HG03175 (cell line): ENCODE measurements at regions not wholly inside any gene's neighbourhood (a gene's known extent, or its start where the extent isn't known, plus 50 kb on each side); places are given as distances from the start of the nearest gene placed in this dataset.

ENCODE experiments used
- ATAC-seq: cut with Tn5 transposase; IDR thresholded peaks from one replicate; pipeline ENCODE4 v1.9.1; 2021; ENCODE audit warnings: mild to moderate bottlenecking, moderate library complexity; ENCODE audit not compliant: unreplicated experiment

DNA sequence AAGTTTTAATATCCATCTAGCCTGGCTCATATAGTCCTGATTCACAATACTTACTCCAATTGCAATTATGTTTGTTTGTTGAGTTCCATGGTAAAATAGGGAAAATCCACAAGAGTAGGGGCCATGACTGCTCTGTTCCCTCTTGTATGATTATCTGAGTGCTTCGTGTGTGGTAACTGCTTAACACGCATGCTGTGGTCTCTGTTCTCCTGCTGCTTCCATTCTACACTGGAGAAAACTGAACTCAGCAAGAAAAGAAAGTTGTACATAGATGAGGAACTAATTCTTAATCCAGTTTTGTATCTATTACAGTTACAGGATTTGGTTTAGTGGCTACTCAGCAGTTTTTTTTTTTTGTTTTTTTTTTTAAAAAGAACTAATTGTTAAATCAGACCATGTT lies 223.0 kb upstream of the SATB1 start:
- ATAC-seq, result no peak

- ATAC-seq, result no peak
These were observed 220.5 kb upstream of the SATB1 start for GRCh38 chr3:18645619-18646018.

DNA sequence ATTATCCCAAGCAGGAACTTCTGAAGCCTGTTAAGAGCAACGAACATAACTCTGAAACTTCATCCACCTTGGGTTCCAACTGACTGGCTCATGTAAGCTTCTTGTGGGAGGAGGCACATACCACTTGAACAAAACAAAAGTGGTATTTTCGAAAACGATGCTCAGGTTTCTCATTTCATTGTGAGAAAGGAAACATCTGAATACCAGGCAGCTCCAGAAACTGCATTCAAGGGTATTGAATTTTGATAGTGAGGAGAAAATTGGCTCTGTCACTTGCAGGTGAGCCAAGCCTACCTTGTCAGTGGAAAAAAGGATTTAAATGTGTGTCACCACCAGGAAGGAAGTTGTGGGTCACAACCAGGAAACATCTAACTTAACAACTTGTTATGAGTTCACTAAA lies 218.1 kb upstream of the SATB1 start:
- ATAC-seq, result no peak

GRCh38 chr3:18641916-18642315 lies 216.8 kb upstream of the SATB1 start:
- no peak for ATAC-seq

DNA sequence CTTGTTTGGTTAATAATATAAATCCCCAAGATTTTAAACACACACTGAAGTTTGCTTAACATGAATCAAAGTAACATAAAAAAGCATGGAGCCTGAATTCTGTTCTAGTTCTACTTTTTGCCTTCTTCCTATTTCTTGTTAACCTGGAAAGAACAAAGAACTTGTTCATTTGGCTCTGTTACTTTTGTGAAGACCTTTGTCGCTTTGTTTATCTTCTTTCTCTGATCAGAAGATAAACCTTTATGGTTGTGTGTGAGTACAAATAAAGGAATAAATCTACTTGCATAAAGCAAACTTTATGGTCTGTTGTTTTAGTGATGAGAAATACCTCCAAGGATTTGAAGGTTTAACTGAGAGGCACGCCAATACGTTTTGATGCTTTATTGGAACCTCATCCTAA lies 210.1 kb upstream of the SATB1 start:
- no peak for ATAC-seq

GRCh38 chr3:18634461-18634860 lies 209.3 kb upstream of the SATB1 start:
- no peak for ATAC-seq

- no peak for ATAC-seq
These were observed 207.9 kb upstream of the SATB1 start for GRCh38 chr3:18633002-18633401.

GRCh38 chr3:18630295-18630694 lies 205.2 kb upstream of the SATB1 start:
- ATAC-seq, result no peak

GRCh38 chr3:18625085-18625484 lies 199.9 kb upstream of the SATB1 start:
- ATAC-seq, result no peak

DNA sequence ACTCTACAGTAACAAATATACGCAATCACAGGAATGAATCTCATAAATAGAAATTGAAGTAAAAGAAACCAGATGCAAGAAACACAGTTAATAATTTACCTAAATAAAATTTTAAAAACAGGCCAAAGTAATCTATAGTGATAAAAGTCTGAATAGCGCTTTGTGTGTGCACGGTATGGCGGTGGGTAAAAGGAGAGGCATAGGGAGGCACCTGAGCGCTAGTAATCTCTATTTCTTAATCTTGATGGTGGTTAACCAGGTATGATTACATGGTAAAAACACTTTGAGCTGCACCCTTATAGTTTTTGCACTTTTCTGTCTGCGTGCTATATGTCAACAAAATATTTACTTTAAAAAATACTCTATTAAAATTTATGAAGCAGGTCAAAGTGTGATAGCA lies 198.1 kb upstream of the SATB1 start:
- no peak for ATAC-seq

GRCh38 chr3:18618723-18619122 lies 193.6 kb upstream of the SATB1 start:
- no peak for ATAC-seq

DNA sequence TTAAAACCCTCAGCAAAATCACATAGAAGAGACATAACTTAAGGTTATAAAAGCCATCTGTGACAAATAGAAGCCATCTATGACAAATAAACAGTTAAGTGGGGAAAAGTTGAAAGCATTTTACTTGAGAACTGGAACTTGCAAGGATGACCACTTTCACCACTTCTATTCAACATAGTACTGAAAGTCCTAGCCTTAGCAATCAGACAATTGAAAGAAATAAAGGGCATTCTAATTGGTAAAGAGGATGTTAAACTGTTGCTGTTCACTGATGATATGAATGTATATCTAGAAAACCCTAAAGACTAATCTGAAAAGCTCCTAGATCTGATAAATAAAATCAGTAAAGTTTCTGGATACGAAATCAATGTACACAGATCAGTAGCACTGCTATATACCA lies 186.9 kb upstream of the SATB1 start:
- no peak for ATAC-seq

- no peak for ATAC-seq
These were observed 184.0 kb upstream of the SATB1 start for GRCh38 chr3:18609187-18609586.

- ATAC-seq, result no peak
These were observed 172.8 kb upstream of the SATB1 start for GRCh38 chr3:18597919-18598318.

DNA sequence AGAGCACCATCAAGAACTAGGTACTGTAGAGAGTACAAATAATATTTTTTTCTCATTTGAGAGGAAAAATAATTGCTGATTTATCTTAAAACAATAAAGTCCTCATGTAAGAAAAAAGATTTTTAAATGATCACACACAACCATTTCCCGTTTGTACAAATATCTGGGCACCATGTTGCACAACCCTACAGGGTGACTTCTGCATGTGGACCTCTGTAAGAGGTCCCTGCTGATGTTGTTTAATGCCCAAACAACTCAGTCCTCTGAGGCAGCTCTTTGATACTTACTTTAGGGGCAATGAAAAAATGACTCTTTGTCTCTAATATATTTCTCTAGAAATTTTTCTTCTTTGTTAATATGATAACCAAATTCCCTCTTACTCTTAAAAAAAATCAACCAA lies 168.1 kb upstream of the SATB1 start:
- ATAC-seq, result no peak

- no peak for ATAC-seq
These were observed 166.0 kb upstream of the SATB1 start for GRCh38 chr3:18591120-18591519.

DNA sequence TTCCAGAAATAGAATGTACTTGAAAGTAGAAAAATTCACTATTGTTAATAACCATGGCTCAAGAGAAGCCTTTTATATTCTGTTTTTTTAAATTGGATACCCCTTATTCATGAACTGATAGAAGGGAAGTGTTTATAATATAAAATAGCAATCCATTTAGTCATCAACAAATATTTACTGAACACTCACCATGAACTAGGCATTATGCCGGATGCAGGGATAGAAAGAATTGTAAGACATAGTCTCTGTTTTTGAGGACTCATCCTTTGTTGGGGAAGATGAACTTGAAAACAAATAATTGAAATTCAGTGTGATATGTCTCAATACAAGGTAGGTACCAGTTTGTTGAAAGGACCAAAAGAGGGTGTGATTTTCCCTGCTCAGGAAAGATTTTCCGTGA lies 160.9 kb upstream of the SATB1 start:
- ATAC-seq, result no peak

GRCh38 chr3:18585004-18585968 lies 160.1 kb upstream of the SATB1 start:
- ATAC-seq, result no peak

DNA sequence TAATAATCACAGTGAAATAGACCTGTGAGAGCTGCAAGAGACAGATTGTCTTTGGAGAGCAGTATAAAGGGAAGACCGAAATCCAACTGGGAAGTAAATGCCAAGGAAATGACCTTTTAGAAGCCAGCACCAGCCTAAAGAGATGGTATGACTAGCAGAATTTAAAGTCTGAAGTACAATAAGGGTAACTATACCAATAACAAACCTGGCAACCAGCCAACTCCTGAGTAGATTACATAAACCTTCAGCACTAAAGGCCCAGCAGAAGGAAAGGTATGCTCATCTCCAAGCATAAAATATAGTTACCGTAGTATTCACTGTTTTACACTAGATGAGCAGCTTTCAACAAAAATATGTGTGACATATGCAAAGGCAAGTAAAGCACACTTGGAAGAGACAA lies 155.1 kb upstream of the SATB1 start:
- ATAC-seq, result no peak

DNA sequence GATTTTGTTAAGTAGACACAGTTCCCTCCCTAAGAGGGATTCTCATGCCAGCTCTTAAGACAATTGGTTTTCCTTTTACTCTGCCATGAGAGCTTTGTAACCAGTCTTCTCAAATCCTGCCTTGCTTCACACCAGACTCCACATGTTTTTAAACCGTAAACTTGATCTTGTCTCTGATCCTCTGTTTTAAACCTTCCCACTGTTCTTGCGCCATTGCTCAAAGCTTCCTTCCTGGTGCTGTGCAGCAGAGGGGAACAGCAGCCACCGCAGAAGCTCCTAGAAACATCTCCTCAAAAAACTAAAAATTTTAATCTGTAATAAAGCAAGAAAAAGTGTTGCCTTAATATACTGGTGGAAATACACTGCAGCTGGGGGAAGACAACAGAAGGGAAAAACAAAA lies 154.5 kb upstream of the SATB1 start:
- ATAC-seq, result no peak

GRCh38 chr3:18575573-18575972 lies 150.4 kb upstream of the SATB1 start:
- no peak for ATAC-seq

GRCh38 chr3:18572809-18573208 lies 147.7 kb upstream of the SATB1 start:
- ATAC-seq, result no peak

DNA sequence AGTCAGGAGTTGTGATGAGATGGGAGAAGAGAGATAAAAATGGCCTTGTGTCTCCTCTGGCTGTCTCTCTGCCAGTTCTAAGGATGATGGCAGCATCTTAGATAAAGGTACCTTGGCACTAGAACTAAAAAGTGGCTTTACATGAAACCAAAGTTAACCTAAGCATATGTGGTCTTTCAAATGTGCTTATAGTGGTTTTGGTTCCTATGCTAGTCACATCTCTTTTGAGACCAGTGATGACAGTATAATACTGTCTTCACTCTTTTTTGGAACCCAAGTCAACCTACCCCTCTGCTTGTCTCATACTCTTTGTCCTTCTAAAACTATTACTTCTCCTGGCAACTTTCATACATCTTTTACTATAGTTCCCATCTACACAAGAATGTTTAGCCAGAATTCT lies 142.2 kb upstream of the SATB1 start:
- ATAC-seq, result no peak
